OCI-LY7 (cell line): ENCODE measurements at regions not wholly inside any gene's neighbourhood (a gene's known extent, or its start where the extent isn't known, plus 50 kb on each side); places are given as distances from the start of the nearest gene placed in this dataset.

ENCODE experiments used
- BruUV-seq: library from RNA; stranded (reverse); fragments of 400-500 nt; replicated peaks from 2 replicates; lab custom pipeline; 2021; lab: Mats Ljungman, UMichigan
- CTCF ChIA-PET: fragments of 300-600 bp; sonication (Branson Sonifier 250); formaldehyde crosslinking; loops from one replicate; lab custom pipeline; 2022; ENCODE audit warnings: antibody characterized with exemption; ENCODE audit not compliant: unreplicated experiment; lab: Charles Lee
- POLR2A ChIA-PET: fragments of 300-600 bp; sonication (Branson Sonifier 250); formaldehyde crosslinking; loops from one replicate; lab custom pipeline; 2022; ENCODE audit warnings: antibody characterized with exemption; lab: Charles Lee
- DNase-seq: peaks from one replicate; pipeline ENCODE4 v3.0.0-alpha.2; 2015; ENCODE audit warnings: low spot score
- H2AFZ ChIP-seq: fragments of 200-600 bp; sonication (generic), shearing (Covaris generic); 2 replicates; pipeline ENCODE4 v1.6.1; 2014; ENCODE audit warnings: mild to moderate bottlenecking, antibody characterized with exemption, low read length, moderate library complexity
- H3K27ac ChIP-seq: fragments of 200-600 bp; sonication (generic); 2 replicates; pipeline ENCODE4 v1.5.1; 2014; ENCODE audit warnings: mixed run types, low read depth, mild to moderate bottlenecking, moderate library complexity, low read length, inconsistent platforms; ENCODE audit not compliant: poor library complexity, severe bottlenecking
- H3K36me3 ChIP-seq: fragments of 200-600 bp; sonication (generic); 2 replicates; pipeline ENCODE4 v1.6.1; 2014; ENCODE audit warnings: mild to moderate bottlenecking, antibody characterized with exemption, low read length, moderate library complexity, mixed read lengths; ENCODE audit not compliant: insufficient read depth
- H3K4me1 ChIP-seq: fragments of 200-600 bp; sonication (generic); 2 replicates; pipeline ENCODE4 v1.5.1; 2014; ENCODE audit warnings: mild to moderate bottlenecking, low read length; ENCODE audit not compliant: insufficient read depth, poor library complexity, severe bottlenecking
- H3K4me2 ChIP-seq: fragments of 200-600 bp; sonication (generic); 2 replicates; pipeline ENCODE4 v1.6.1; 2014; ENCODE audit warnings: mild to moderate bottlenecking, low read length
- H3K4me3 ChIP-seq: fragments of 200-600 bp; sonication (generic); 2 replicates; pipeline ENCODE4 v1.5.1; 2014; ENCODE audit warnings: mild to moderate bottlenecking, low read depth, low read length; ENCODE audit not compliant: poor library complexity, severe bottlenecking
- H3K79me2 ChIP-seq: fragments of 200-600 bp; sonication (generic); 2 replicates; pipeline ENCODE4 v1.6.1; 2016; ENCODE audit warnings: low read depth, mild to moderate bottlenecking, low read length, moderate library complexity, mixed read lengths; ENCODE audit not compliant: insufficient read depth
- H3K9me2 ChIP-seq: fragments of 200-600 bp; sonication (generic); 2 replicates; pipeline ENCODE4 v1.6.1; 2016; ENCODE audit warnings: mild to moderate bottlenecking, low read length, mixed read lengths; ENCODE audit not compliant: insufficient read depth
- H3K9me3 ChIP-seq: fragments of 200-600 bp; sonication (generic); 2 replicates; pipeline ENCODE4 v1.6.1; 2014; ENCODE audit warnings: mild to moderate bottlenecking, mixed run types, low read length, mixed read lengths
- H4K20me1 ChIP-seq: fragments of 200-600 bp; sonication (generic); 2 replicates; pipeline ENCODE4 v1.6.1; 2014; ENCODE audit warnings: mild to moderate bottlenecking, antibody characterized with exemption, low read length, moderate library complexity, mixed read lengths; ENCODE audit not compliant: insufficient read depth
- EZH2phosphoT487 ChIP-seq: fragments of 200-600 bp; sonication (generic); IDR thresholded peaks from 2 replicates; pipeline ENCODE4 v1.6.1; 2018; ENCODE audit warnings: low read depth, borderline replicate concordance, mild to moderate bottlenecking, mixed run types, antibody characterized with exemption, low read length, moderate library complexity, mixed read lengths
- intact Hi-C: fragments of 100-400 bp; cut with micrococcal nuclease; formaldehyde crosslinking; loops from one replicate; pipeline ENCODE4 v1.10.0; 2022; ENCODE audit not compliant: unreplicated experiment
- TF ChIP-seq, protein P1 (sequence below): fragments of 200-600 bp; sonication (generic); conservative IDR thresholded peaks from 2 replicates; pipeline ENCODE4 v1.5.1; 2014; ENCODE audit warnings: mild to moderate bottlenecking, antibody characterized with exemption, low read length, moderate library complexity, mixed read lengths

DNA sequence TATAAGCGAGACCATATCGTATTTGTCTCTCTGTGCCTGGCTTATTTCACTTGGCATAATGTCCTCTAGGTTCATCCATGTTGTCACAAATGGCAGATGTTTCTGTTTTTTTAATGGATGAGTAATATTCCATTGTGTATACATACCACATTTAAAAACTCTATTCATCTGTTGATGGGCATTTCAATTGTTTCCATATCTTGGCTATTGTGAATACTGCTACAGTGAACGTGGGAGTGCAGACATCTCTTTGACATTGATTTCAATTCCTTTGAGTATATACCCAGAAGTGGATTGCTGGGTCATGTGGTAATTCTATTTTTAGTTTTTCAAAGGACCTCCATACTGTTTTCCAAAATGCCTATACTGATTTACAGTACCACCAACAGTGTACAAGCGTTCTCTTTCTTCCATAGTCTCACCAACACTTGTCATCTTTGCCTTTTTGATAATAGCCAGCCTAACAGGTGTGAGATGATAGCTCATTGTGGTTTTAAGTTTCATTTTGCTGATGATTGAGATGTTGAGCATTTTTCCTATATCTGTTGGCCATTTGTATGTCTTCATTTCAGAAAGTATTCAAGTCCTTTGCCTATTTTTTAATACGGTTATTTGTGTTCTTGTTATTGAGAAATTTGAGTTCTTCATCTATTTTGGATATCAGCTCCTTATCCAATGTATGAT lies 194.7 kb upstream of the E2F8 start:
- H2AFZ ChIP-seq: peak overlapping the region; percentile 49; the same call in 1 of the 2 replicates
- peak overlapping the region; percentile 95 for H3K27ac ChIP-seq
- H3K4me2 ChIP-seq: 0 out of 2 replicates have a peak overlapping the region, but pooled peaks have one; percentile 17
- intact Hi-C loops: loop anchor here (5.0 kb wide), 1 partner anchor 318 kb away; the partner anchor contains the start of gene ZDHHC13
- H3K9me3 ChIP-seq: peaks cover 16% of the 10 kb centered on the region; the same call in 1 of the 2 replicates
- no peaks in the 10 kb centered on the region for H3K79me2 ChIP-seq
- H3K4me3 ChIP-seq: peak overlapping the region; percentile 10
- ChIA-PET POLR2A (interaction anchor here (0.7 to 2.1 kb wide), 5 partner anchors 8 to 44 kb away, joined by 3 to 8 read pairs (median 4); no protein-coding TSS in a partner anchor), CTCF (no interaction called here)
- TF ChIP-seq, protein P1, sequence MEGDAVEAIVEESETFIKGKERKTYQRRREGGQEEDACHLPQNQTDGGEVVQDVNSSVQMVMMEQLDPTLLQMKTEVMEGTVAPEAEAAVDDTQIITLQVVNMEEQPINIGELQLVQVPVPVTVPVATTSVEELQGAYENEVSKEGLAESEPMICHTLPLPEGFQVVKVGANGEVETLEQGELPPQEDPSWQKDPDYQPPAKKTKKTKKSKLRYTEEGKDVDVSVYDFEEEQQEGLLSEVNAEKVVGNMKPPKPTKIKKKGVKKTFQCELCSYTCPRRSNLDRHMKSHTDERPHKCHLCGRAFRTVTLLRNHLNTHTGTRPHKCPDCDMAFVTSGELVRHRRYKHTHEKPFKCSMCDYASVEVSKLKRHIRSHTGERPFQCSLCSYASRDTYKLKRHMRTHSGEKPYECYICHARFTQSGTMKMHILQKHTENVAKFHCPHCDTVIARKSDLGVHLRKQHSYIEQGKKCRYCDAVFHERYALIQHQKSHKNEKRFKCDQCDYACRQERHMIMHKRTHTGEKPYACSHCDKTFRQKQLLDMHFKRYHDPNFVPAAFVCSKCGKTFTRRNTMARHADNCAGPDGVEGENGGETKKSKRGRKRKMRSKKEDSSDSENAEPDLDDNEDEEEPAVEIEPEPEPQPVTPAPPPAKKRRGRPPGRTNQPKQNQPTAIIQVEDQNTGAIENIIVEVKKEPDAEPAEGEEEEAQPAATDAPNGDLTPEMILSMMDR: no peak
- TF ChIP-seq EZH2phosphoT487: no peak
- H4K20me1 ChIP-seq: no peaks in the 10 kb centered on the region
- H3K36me3 ChIP-seq: peaks cover 5% of the 10 kb centered on the region
- no TSS peak for BruUV-seq
- no peaks in the 10 kb centered on the region for H3K9me2 ChIP-seq
- H3K4me1 ChIP-seq: peaks cover 76% of the 10 kb centered on the region
- no peak for DNase-seq

DNA sequence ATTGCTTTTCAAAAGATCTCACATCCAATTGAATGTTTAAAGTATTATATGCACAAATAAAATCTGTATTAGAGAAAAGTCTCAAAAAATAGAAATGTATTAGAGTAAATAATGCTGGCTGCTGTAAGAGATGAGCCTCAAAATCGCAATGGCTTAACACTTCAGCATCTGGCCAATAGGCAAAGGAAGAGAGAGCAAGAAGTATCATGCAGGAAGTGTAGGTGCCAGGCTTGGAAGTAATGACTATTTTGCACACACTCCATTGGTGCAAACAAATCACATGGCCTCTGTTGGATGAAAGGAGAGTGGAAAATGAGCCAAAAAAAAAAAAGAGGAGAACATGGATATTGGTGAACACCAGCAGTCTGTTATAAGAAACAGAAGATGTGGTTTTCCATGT lies 193.0 kb upstream of the E2F8 start:
- Histone ChIP-seq H3K9me3 (peaks cover 16% of the 10 kb centered on the region; the same call in 1 of the 2 replicates), H3K4me2 (peak overlapping the region; percentile 82), H3K9me2 (no peaks in the 10 kb centered on the region), H3K4me1 (peaks cover 92% of the 10 kb centered on the region), H3K4me3 (peak overlapping the region; percentile 63), H3K36me3 (peaks cover 5% of the 10 kb centered on the region), H4K20me1 (no peaks in the 10 kb centered on the region), H3K79me2 (no peaks in the 10 kb centered on the region), H3K27ac (peak overlapping the region; percentile 95), H2AFZ (peak overlapping the region; percentile 89)
- no peak for TF ChIP-seq EZH2phosphoT487
- TF ChIP-seq, protein P1: no peak
- ChIA-PET POLR2A (interaction anchor here (0.6 to 2.1 kb wide), 9 partner anchors 9 to 1866 kb away, joined by 3 to 12 read pairs (median 8); no protein-coding TSS in a partner anchor), CTCF (no interaction called here)
- BruUV-seq: no TSS peak
- intact Hi-C loops: loop anchor here (5.0 kb wide), 2 partner anchors 176 to 191 kb away; partner anchors contain the start of gene E2F8
- peak; percentile 64 for DNase-seq

DNA sequence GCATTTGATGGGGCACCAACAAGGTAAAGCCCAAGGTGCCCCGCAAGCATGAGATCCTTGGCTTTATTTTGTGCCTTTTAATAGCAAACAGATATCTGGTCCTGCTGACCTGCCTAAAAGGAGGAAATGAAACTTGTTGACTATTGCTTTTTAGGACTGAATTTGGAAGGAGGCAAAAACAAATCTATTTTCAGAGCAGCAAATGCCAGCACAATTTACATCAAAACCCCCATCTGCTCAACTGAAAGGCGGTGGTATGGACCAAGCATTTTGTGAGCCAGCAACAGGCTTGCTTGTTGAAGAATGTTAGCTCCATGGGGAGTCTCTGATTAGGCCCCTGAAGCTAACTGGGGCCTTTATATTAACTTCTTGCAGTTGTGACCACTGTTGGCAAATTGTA lies 192.6 kb upstream of the E2F8 start:
- intact Hi-C loops: loop anchor here (5.0 kb wide), 2 partner anchors 176 to 191 kb away; partner anchors contain the start of gene E2F8
- TF ChIP-seq, protein P1: no peak
- TF ChIP-seq EZH2phosphoT487: no peak
- no peaks in the 10 kb centered on the region for H4K20me1 ChIP-seq
- CTCF ChIA-PET: no interaction called here
- H3K4me2 ChIP-seq: peak overlapping the region; percentile 82
- peak overlapping the region; percentile 63 for H3K4me3 ChIP-seq
- DNase-seq: peak; percentile 85
- H3K4me1 ChIP-seq: peaks cover 96% of the 10 kb centered on the region
- H3K79me2 ChIP-seq: no peaks in the 10 kb centered on the region
- peak overlapping the region; percentile 95 for H3K27ac ChIP-seq
- peaks cover 16% of the 10 kb centered on the region; the same call in 1 of the 2 replicates for H3K9me3 ChIP-seq
- H2AFZ ChIP-seq: peak overlapping the region; percentile 89
- peaks cover 5% of the 10 kb centered on the region for H3K36me3 ChIP-seq
- no TSS peak for BruUV-seq
- POLR2A ChIA-PET: interaction anchor here (0.5 to 2.1 kb wide), 10 partner anchors 9 to 1866 kb away, joined by 3 to 12 read pairs (median 4); no protein-coding TSS in a partner anchor
- H3K9me2 ChIP-seq: no peaks in the 10 kb centered on the region
